HG02970 (cell line): ENCODE measurements at regions not wholly inside any gene's neighbourhood (a gene's known extent, or its start where the extent isn't known, plus 50 kb on each side); places are given as distances from the start of the nearest gene placed in this dataset.
"Not testable (repeated sequence)": the region's sequence is repeated elsewhere in the genome, so short reads cannot be mapped to it uniquely, and the experiment has no call there.

Source experiments
- ATAC-seq: cut with Tn5 transposase; IDR thresholded peaks from one replicate; pipeline ENCODE4 v1.9.1; 2021; ENCODE audit warnings: mild to moderate bottlenecking, moderate library complexity, moderate number of reproducible peaks; ENCODE audit not compliant: unreplicated experiment, low FRiP score

- no peak for ATAC-seq
Observed at GRCh38 chr15:98085003-98085639, 124.6 kb downstream of the ARRDC4 start.

DNA sequence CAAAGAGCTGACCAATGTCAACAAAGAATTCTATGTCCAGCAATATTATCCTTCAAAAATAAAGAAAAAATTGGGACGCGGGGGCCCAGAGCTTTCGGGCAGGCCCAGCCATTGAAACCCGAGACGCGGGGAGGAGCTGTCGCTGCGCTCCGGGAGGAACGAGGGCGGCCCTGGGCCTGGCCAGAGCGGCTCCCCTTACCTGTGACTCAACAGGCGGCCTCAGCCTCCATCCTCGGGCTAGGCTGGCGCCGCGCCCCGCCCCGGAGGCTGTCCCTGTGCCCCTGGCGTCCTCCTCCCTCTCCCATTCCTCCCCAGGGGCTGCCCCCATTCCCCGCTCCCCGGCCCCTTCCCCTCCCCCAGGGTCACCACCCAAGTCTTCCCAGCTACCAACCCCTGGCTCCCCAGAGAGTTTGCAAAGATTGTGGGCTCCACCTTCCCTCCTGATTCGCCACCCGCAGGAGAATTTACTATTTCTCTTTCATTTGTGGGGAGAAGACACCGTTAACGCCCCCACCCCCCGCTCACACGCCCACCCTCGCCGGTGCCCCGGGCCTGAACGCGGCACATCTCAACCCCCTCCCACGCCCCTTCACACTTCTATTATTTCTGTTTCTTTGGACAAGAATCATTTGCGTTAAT lies 127.9 kb downstream of the ARRDC4 start:
- ATAC-seq = not testable (repeated sequence)

DNA sequence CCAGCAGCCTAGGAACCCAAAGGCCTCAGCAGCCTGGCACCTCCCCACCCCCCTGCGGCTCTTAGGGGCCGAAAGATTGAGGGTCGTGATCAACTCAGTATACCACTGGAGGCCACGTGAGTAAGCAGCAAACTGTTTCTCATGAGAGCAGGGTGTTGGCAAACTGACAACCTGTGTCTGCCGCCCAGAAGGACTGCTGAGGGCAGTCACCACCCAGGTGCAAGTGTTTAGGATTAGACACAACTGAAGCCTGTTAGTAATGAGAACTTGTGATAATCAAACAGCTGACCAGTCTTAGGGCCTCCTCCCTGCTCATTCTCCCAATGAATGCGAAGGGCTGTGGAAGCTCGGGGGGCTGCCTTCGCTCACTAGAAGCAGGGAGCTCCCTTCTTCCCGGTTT lies 128.8 kb downstream of the ARRDC4 start:
- ATAC-seq = not testable (repeated sequence)

GRCh38 chr15:98097986-98098385 lies 137.5 kb downstream of the ARRDC4 start:
- not testable (repeated sequence) for ATAC-seq

DNA sequence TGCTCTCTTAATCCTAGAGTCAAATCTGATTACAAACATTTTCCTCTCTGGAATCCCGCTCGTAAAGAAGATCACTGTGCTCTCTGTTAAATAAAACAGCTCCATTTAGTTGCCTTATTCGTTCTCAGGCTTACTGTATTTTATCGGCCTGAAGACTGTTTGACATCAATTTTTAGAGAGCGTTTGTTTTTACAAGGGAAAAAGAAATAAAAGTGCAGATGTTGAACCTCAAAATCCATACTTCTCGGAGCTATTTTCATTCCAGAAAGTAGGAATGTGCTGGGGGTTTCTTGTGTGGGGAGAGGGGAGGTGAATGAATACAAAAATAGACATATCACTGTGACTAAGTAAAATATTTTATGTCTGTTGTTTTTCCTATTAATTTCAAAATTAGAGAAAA lies 140.1 kb downstream of the ARRDC4 start:
- not testable (repeated sequence) for ATAC-seq

DNA sequence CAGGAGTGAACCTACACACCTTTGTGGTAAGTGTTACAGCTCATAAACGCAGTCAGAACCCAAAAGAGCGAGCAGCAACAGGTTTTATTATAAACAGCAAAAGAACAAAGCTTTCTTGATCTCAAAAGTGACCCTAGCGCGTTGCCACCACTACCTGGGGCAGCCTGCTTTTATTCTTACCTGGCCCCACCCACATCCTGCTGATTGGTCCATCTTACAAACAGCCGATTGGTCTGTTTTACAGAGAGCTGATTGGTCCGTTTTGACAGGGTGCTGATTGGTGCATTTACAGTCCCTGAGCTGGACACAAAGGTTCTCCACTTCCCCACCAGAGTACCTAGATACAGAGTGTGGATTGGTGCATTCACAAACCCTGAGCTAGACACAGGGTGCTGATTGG lies 143.1 kb downstream of the ARRDC4 start:
- no peak for ATAC-seq

DNA sequence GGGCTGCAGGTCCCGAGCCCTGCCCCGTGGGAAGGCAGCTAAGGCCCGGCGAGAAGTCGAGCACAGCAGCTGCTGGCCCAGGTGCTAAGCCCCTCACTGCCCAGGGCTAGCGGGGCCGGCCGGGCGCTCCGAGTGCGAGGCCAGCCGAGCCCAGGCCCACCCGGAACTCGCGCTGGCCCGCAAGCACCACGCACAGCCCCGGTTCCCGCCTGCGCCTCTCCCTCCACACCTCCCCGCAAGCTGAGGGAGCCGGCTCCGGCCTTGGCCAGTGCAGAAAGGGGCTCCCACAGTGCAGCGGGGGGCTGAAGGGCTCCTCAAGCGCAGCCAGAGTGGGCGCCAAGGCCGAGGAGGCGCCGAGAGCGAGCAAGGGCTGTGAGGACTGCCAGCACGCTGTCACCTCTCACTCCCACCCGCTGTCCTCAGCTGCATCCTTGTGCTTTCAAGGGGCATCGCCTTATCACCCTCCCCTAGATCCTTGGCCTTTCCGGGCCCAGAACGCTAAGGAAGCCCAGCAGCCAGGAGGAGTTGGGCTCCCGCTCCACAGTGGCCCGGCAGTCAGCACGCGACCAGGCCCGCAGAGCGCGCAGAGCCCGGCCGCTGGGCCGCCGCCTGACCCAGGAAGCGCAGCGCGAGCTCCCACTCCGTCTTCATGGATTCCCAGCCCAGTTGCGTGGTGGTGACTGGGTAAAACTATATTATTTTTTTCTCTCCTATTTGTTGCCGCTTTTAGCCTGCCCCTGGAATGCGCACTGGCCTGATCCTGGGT lies 144.1 kb downstream of the ARRDC4 start:
- ATAC-seq = not testable (repeated sequence)

DNA sequence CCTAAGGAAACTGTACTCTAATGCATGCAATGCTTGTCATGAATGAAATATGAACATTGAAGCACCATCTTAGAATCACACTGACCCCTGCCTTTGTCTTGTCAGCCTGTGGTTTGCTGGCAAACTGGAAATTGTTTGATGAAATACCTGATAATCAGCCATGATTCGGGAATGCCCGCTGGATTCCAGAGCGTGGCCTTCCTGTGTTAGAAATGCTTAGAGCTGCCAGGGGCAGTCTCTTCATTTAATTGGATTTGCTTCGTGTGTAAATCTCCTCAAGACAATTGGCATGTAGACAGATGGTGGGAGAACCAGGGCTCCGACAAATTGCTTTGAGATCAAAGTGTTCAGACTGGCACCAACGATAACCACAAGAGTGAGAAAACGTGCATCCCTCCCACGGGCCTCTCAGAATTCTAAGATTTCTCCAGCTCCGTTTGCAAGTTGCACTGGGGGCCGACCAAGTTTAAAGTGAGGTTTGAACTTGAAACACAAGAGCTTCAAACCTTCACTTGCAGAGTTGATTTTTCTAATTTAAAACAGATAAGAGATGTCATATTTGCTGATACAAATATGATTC lies 146.2 kb downstream of the ARRDC4 start:
- ATAC-seq = not testable (repeated sequence)

GRCh38 chr15:98111806-98112205 lies 151.3 kb downstream of the ARRDC4 start:
- no peak for ATAC-seq

GRCh38 chr15:98113327-98113726 lies 152.8 kb downstream of the ARRDC4 start:
- no peak for ATAC-seq

GRCh38 chr15:98120561-98120960 lies 160.1 kb downstream of the ARRDC4 start:
- no peak for ATAC-seq

DNA sequence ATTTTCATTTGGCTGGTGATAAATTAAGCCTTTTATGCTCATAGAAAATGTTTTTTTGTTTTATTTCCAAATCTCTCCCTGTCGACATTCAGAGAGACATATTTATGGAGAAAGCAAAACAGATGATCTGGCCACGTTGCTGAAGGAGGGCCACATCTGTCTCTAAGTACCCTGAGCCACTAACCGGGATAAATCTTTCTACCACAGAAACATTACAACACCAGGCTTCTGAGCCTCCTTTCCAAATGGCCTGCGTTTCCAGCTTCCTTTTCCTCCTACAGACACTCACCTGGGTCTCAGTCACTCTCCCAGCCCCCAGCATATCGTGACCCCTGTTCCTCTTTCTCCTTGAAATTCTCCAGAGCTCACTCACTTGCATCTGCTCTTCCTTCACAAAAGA lies 161.0 kb downstream of the ARRDC4 start:
- no peak for ATAC-seq

DNA sequence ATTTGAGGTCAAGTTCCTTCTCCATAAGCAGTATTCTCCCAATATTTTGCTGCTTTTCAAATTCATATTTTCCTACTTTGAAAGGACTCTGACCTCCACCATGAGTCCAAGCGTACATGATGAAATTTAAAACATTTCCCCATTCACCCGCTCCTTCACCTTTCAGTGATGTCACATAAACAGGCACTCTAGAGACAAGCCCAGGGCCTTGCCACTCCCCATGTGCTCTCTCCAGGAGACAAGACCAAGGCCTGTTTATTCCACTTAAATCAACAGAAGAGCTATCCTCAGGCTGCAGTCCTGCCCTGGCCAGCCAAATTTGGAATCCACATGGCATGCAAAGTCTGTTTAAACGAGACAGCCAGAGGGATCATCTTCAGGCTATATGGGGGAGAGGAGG lies 161.5 kb downstream of the ARRDC4 start:
- no peak for ATAC-seq

GRCh38 chr15:98123297-98123696 lies 162.8 kb downstream of the ARRDC4 start:
- no peak for ATAC-seq

DNA sequence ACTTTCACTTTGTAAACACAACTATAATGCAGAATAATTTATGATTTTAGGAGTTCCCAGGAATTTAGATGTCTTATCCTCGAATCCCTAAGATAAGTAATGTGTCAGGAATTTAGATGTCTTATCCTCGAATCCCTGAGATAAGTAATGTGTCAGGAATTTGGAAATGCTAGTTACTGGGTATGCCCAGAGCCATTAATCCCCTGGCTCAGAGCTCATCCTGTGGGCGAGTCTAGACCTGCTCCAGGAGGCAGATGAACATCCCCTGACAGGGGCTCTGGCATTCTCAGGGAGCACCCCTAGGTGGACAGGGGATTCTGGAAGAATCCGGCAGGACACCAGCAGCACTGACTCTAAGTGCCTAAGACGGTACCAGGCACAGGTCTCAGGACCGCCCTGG lies 163.3 kb downstream of the ARRDC4 start:
- ATAC-seq = no peak

- no peak for ATAC-seq
Observed at GRCh38 chr15:98124581-98124980, 164.1 kb downstream of the ARRDC4 start.

- ATAC-seq = no peak
Observed at GRCh38 chr15:98126326-98127085, 166.0 kb downstream of the ARRDC4 start.

DNA sequence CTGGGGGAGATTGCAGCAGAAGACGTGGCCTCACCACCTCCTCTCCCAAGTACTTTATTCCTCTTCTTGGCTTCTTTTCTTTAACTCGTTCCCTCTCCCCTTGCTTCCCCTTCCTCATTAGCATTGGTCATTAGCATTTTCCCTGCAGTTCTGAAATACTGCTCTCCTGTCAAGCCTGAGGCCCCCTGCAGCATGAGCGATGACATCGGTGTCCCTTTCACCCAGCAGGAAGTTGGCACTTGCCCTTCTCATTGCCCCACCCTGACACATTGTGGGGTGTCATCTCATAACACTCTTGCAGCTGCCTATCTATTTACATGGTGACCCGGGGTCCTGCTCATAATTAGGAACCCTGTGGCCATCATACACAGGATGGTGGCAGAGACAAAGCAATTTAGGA lies 167.1 kb downstream of the ARRDC4 start:
- ATAC-seq = no peak

DNA sequence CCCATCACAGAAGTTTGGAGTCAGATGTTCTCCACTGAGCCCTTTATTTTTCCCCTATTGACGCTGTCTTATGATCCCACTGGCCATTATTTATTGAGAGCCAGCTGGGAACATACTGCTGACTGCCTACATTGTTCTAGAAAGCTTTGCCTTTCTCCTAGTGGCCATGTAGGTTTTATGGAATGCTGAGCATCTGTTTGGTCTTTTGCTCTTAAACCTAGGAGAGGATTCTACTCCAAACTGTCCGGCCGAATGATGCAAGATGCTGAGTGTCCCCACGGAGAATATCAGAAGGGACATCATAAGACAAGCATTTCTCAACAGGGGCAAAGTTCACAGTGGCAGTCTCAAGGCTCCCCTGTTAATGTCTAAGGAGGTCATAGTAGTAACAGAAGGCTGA lies 171.4 kb downstream of the ARRDC4 start:
- ATAC-seq = no peak

DNA sequence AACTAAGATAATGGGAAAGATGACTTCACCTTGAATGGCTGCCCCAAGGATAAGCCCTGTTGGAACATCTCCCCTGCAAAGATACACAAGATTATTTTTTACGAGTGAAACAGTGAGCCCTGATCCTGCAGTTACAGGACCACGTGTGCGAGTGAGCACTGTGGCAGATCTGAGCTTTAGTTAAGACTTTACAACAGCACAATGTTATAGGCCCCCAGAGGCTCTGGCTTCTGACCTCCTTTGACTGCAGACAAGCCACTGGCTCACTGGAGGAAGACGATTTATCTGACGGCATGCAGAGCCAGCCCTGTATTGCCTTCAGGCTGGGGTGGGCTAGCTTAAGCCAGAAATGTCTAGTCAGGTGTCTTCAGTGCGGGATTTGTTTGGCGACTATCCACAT lies 174.4 kb downstream of the ARRDC4 start:
- no peak for ATAC-seq

DNA sequence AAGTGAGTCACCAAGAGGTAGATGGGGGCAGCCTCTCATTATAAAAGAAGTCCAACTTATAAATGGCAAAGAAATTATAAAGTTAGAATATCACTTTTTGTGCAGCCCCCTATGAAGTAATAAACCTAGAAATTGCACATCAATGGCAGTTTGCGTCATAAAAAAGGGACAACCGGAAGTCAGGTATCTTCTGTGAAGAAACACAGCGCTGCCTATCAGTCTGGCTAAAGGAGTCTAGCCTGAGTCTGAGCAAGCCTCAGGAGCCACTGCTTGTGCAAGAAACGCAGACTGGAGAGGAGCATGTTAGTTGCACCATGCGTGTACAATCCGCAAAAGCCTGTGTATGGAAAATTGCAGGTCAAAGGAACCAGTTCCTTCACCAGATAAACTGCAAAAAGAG lies 178.4 kb downstream of the ARRDC4 start:
- ATAC-seq = no peak
